GM12891 (cell line): ENCODE measurements at regions not wholly inside any gene's neighbourhood (a gene's known extent, or its start where the extent isn't known, plus 50 kb on each side); places are given as distances from the start of the nearest gene placed in this dataset.

ENCODE experiments used
- POLR2A ChIP-seq: IDR thresholded peaks from 2 replicates; pipeline ENCODE4 v1.6.1; 2011; ENCODE audit warnings: low read depth, low read length, control low read depth
- POLR2AphosphoS5 ChIP-seq: IDR thresholded peaks from 2 replicates; pipeline ENCODE4 v1.6.1; 2011; ENCODE audit warnings: low read depth, low read length, control low read depth

DNA sequence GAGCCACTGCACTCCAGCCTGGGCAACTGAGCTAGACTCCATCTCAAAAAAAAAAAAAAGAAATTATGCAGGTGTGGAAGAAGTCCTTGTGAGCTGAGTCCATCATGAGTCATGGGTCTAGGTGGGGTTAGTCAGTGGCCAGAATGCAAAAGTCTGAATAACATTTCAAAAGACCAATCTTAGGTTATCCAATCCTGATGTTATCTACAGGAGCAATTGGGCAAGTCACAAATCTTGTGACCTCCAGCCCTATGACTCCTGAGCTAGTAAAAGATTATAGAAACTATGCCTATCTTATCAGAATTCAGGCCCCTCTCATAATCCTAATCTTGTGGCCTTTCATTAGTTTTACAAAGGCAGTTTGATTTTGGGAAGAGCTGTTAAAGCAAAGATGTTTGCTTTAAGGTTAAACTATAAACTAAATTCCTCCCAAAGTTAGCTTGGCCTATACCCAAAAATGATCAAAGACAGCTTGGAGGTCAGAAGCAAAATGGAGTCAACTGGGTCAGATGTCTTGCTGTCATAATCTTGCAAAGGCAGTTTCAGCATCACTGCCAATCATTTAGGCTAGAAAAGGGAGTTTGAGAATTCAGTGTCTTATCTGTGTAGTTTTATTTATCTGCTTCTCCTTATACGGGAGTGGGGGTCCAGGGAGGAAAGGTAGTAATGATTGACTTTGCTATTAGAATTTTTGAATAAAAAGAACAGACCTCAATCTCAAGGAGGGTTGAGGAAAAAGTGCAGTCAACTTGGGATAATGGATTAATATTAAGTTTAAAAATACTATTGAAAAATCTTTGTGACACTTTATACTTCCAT lies 71.2 kb upstream of the TRIM24 start:
- no peak for TF ChIP-seq POLR2A
- TF ChIP-seq POLR2AphosphoS5 = no peak
